Esophagus squamous epithelium (tissue), 5 donors: ENCODE measurements at regions not wholly inside any gene's neighbourhood (a gene's known extent, or its start where the extent isn't known, plus 50 kb on each side); places are given as distances from the start of the nearest gene placed in this dataset.

Source experiments
- DNase-seq: peaks from one replicate; lab custom pipeline; 2025; lab: John Stamatoyannopoulos, UW
- H3K27ac ChIP-seq, 4 donors: fragments of 200-600 bp; sonication (generic); one replicate each; pipeline ENCODE4 v1.5.1; 2016 to 2019; ENCODE audit warnings: mild to moderate bottlenecking in 1 of 4
- H3K27me3 ChIP-seq, 4 donors: fragments of 200-600 bp; sonication (generic); 1 replicate in 3 of 4; 2 replicates in 1 of 4; pipeline versions ENCODE4 v1.5.1 to v1.6.0; 2017 to 2021; ENCODE audit warnings: antibody characterized with exemption in 1 of 4
- H3K36me3 ChIP-seq, 3 donors: fragments of 200-600 bp; sonication (generic); one replicate each; pipeline ENCODE4 v1.5.1; 2016 to 2019
- H3K4me1 ChIP-seq, 3 donors: fragments of 200-600 bp; sonication (generic); one replicate each; pipeline ENCODE4 v1.5.1; 2017 to 2019
- H3K4me3 ChIP-seq, 4 donors: fragments of 200-600 bp; sonication (generic); 1 replicate in 3 of 4; 2 replicates in 1 of 4; pipeline ENCODE4 v1.5.1; 2016 to 2019; ENCODE audit warnings: mild to moderate bottlenecking in 2 of 4, moderate library complexity in 1 of 4
- H3K9me3 ChIP-seq, 3 donors: fragments of 200-600 bp; sonication (generic); one replicate each; pipeline ENCODE4 v1.5.1; 2016 to 2019
- POLR2A ChIP-seq, 4 donors: fragments of 450-650 bp; IDR thresholded peaks; one replicate each; pipeline ENCODE4 v1.6.1; 2017; ENCODE audit warnings: antibody characterized with exemption in 4 of 4, mild to moderate bottlenecking in 4 of 4, moderate library complexity in 3 of 4
- WGBS, 2 donors: methylation state at CpG; one replicate each; pipeline ENCODE4 v1.1.5; 2018; 5-methylcytosine and 5-hydroxymethylcytosine counted together
- intact Hi-C: fragments of 100-400 bp; cut with DNase I; formaldehyde crosslinking; loops from one replicate; pipeline ENCODE4 v1.15.0; 2022
- TF ChIP-seq, protein P1 (sequence below), 6 experiments: fragments of 450-650 bp in 4 of 6; fragments of 200-600 bp in 2 of 6; sonication (generic) in 2 of 6; IDR thresholded peaks; one replicate each; pipeline ENCODE4 v1.5.1; 2016 to 2019; ENCODE audit warnings: antibody characterized with exemption in 6 of 6, mild to moderate bottlenecking in 4 of 6, moderate library complexity in 4 of 6
- donor health status: DM: yes; HTN: yes; CAD: no.

DNA sequence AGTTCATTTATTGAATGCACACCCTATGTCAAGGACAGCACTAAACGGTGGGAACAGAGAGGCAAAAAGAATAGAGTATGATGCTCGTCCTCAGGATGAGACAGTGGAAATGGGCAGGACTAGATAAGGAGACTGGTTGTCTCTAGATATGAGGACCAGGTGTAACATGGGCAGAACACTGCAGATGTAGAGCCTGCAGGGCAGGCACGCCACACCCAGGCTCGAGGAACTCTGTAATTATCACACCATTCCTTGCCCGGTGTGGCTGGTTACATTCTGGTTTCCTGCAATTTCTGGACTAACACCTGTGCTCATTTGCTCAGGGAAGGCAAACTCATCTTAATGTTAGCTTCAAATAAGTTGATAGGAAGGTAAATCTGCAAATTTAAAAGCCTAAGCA, 334.4 kb downstream of the DHX15 start:
- H3K9me3 ChIP-seq: no peaks in the 10 kb centered on the region
- H3K4me1 ChIP-seq: peaks cover 0 to 5% (median 0%) of the 10 kb centered on the region in 3 donors
- no peaks in the 10 kb centered on the region for H3K27me3 ChIP-seq
- no peak overlapping the region for H3K4me3 ChIP-seq
- intact Hi-C loops: no loop called here
- no peak overlapping the region for H3K27ac ChIP-seq
- 66 to 76% methylated on average over 5 of the region's 5 CpGs for WGBS, 2 donors
- no peak for DNase-seq
- no peaks in the 10 kb centered on the region for H3K36me3 ChIP-seq
- TF ChIP-seq POLR2A (IDR thresholded peaks at IDR 0.05): no peak
- TF ChIP-seq, protein P1, sequence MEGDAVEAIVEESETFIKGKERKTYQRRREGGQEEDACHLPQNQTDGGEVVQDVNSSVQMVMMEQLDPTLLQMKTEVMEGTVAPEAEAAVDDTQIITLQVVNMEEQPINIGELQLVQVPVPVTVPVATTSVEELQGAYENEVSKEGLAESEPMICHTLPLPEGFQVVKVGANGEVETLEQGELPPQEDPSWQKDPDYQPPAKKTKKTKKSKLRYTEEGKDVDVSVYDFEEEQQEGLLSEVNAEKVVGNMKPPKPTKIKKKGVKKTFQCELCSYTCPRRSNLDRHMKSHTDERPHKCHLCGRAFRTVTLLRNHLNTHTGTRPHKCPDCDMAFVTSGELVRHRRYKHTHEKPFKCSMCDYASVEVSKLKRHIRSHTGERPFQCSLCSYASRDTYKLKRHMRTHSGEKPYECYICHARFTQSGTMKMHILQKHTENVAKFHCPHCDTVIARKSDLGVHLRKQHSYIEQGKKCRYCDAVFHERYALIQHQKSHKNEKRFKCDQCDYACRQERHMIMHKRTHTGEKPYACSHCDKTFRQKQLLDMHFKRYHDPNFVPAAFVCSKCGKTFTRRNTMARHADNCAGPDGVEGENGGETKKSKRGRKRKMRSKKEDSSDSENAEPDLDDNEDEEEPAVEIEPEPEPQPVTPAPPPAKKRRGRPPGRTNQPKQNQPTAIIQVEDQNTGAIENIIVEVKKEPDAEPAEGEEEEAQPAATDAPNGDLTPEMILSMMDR (IDR thresholded peaks at IDR 0.05): no peak

DNA sequence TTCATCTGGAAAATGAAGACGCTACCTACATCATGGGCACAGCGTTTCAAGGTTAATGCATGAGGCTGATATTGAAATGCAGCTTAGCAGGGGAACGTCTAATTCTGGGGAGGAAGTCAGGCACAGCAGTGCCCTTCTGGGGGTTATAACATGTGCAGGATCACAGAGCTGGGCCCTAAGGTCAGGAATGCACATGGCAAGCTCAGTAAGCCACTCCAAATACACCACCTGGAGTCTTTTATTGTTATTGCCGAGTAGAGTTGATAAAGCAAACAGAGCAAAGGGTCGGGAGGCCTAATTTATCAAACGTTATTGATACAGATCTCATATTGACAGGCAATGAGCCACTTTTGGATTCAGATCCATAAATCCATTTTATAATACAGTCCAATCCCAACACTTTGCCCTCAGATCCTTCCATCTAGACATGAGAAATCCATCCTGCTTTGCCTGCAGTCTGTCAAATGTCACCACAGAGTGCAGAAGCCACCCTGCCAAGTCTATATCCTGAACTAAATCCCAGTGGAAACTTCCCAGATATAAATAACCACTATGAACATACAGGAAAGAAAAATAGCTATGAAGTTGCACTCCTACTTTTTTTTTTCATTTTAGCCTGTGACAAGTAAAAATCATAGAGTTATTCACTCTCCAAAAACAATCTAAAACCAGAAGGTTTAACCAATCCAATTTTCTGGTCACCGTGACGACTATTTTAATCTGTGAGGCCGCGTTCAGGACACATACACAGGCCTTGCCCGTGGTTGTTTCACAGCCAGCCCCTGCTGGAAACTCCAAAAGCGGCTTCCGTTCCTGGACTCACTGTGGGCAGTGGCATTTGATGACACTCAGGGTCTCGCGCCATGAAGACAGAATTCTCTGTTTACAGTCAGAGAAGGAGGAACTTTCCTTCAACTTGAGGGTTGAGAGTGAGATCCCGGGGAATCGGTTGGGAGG, 335.4 kb downstream of the DHX15 start:
- no peaks in the 10 kb centered on the region for H3K36me3 ChIP-seq
- no peaks in the 10 kb centered on the region for H3K27me3 ChIP-seq
- intact Hi-C loops: no loop called here
- no peak for TF ChIP-seq POLR2A (IDR thresholded peaks at IDR 0.05)
- TF ChIP-seq, protein P1 (IDR thresholded peaks at IDR 0.05): no peak
- no peak overlapping the region for H3K27ac ChIP-seq
- H3K4me1 ChIP-seq: peaks cover 0 to 5% (median 0%) of the 10 kb centered on the region in 3 donors
- no peaks in the 10 kb centered on the region for H3K9me3 ChIP-seq
- no peak for DNase-seq
- 54 to 63% methylated on average over 13 to 17 of the region's 17 CpGs for WGBS, 2 donors
- H3K4me3 ChIP-seq: no peak overlapping the region

DNA sequence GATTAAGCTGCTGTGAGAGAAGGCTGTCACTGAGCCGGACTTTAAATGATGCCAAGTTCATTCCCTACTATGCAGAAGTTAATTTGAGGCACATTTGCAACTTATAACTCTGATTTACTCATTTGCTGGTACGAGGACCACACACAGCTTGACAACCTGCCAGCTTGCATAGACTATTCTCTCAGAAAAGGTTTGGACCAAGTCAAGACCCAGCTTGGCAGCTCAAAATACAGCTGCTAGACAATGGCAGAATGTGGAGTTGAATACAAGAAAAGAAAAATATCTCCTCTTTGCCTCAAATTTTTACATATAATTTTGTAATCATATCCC, 338.9 kb downstream of the DHX15 start:
- intact Hi-C loops: no loop called here
- no peak for DNase-seq
- Histone ChIP-seq H3K4me3 (no peak overlapping the region), H3K27me3 (no peaks in the 10 kb centered on the region), H3K27ac (no peak overlapping the region), H3K36me3 (no peaks in the 10 kb centered on the region), H3K4me1 (peaks cover 0 to 5% (median 0%) of the 10 kb centered on the region in 3 donors), H3K9me3 (no peaks in the 10 kb centered on the region)
- TF ChIP-seq, protein P1 (IDR thresholded peaks at IDR 0.05): no peak
- no peak for TF ChIP-seq POLR2A (IDR thresholded peaks at IDR 0.05)
- WGBS, 2 donors: 65 to 69% methylated on average over 2 of the region's 2 CpGs

DNA sequence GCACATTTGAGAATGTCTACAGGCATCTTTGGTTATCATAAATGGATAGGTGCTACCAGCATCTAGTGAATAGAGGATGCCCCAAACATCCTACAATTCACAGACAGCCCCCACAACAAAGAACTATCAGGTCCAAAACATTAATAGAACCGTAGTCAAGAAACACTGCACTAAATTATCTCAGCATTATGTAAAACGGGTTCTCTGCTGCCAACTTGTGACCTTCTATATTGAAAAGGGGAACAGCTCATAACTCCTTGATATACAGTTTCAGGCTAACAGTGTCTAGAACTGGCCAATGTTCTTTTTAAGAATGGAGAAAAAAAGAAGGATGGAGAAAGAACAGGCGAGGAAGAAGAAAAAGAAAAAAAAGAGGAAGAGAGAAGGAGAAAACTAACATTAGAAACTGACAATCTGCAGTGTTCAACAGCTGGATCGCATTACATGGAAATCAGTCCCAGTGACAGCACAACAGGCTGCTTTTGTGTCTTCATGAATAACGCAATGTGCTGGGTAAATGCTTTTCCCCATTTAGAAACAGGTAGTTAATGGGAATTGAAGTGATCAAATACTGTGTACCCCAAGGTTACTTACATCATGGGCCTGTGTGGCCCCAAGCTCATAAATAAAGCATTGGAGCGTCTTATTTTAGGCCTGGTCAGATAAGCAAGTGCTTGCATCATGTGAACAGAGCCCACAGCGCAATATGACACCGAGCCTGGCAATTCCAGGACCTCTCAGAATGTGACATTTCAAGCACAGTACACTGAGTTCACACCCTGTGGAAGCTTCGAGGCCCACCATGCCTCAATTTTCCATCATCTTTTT, 339.5 kb downstream of the DHX15 start:
- H3K27me3 ChIP-seq: no peaks in the 10 kb centered on the region
- no peak overlapping the region for H3K4me3 ChIP-seq
- no peaks in the 10 kb centered on the region for H3K36me3 ChIP-seq
- 74 to 81% methylated on average over 9 of the region's 9 CpGs for WGBS, 2 donors
- no peak for TF ChIP-seq POLR2A (IDR thresholded peaks at IDR 0.05)
- TF ChIP-seq, protein P1 (IDR thresholded peaks at IDR 0.05): no peak
- H3K9me3 ChIP-seq: no peaks in the 10 kb centered on the region
- DNase-seq: no peak
- intact Hi-C loops: no loop called here
- H3K4me1 ChIP-seq: peaks cover 0 to 5% (median 0%) of the 10 kb centered on the region in 3 donors
- H3K27ac ChIP-seq: no peak overlapping the region

DNA sequence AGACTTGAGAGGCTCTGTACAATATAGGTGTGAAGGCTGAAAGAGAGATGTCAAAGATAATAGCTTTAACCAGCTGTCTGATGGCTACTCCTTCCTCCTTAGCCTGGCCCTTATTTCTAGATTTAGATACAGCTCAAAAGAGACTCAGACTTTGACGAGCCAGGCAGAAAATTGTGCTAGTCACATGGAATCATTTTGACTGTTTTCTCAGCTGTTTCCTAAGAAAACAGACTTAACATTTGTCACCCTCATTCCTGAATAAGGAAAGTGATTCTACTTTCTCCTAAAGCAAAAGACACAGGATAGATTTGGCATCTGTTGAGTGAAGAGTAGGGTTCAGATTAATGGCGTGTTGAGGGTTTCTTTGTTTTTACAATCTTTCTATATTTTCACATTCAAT, 340.7 kb downstream of the DHX15 start:
- intact Hi-C loops: no loop called here
- no peak for DNase-seq
- no peaks in the 10 kb centered on the region for H3K36me3 ChIP-seq
- H3K27me3 ChIP-seq: no peaks in the 10 kb centered on the region
- 78 to 80% methylated on average over 2 of the region's 2 CpGs for WGBS, 2 donors
- H3K27ac ChIP-seq: no peak overlapping the region
- no peaks in the 10 kb centered on the region for H3K9me3 ChIP-seq
- TF ChIP-seq, protein P1 (IDR thresholded peaks at IDR 0.05): no peak
- no peak for TF ChIP-seq POLR2A (IDR thresholded peaks at IDR 0.05)
- H3K4me3 ChIP-seq: no peak overlapping the region
- H3K4me1 ChIP-seq: peaks cover 0 to 2% (median 0%) of the 10 kb centered on the region in 3 donors
